H1 (cell line): ENCODE measurements at regions not wholly inside any gene's neighbourhood (a gene's known extent, or its start where the extent isn't known, plus 50 kb on each side); places are given as distances from the start of the nearest gene placed in this dataset.

Experiments used
- EP300 ChIP-seq, 2 experiments: IDR thresholded peaks; 1 replicate in 1 of 2; 2 replicates in 1 of 2; pipeline ENCODE4 v1.6.1; 2011 to 2012; ENCODE audit warnings: low read depth in 2 of 2, low read length in 2 of 2, mild to moderate bottlenecking in 2 of 2, borderline replicate concordance in 1 of 2, inconsistent platforms in 1 of 2, moderate library complexity in 1 of 2
- SIX5 ChIP-seq: IDR thresholded peaks from 2 replicates; pipeline ENCODE4 v1.6.1; 2011; ENCODE audit warnings: mild to moderate bottlenecking, low read depth, low read length

DNA sequence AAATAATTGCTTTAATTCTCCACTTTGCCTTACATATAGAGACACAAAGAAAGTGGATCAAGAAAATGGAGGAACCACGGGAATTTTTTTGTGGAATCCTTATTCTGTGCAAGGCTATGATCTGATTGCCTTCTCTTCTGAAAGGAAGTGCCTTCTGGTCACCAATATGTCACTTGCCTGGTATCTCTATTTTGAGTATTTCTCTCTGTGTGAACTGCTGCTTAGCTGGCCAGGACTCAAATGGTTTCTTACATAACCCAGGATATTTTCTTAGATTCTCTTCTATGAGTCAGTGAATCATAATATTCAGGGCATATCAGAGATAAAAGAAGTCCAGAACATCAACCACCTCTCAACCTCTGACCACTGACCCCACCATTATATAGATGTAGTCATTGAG, 156.1 kb downstream of the DIO2 start (continued):
- TF ChIP-seq EP300 (IDR thresholded peaks at IDR 0.05; ENCODE audit: borderline replicate concordance in 1 of 2, low read depth in 2 of 2, low read length in 2 of 2), result no peak
- no peak for TF ChIP-seq SIX5
